ENCODE measurements at regions not wholly inside any gene's neighbourhood (a gene's known extent, or its start where the extent isn't known, plus 50 kb on each side); places are given as distances from the start of the nearest gene placed in this dataset.

- POLR2A ChIA-PET: no interaction called here
- Mint-ChIP-seq H3K27me3 (no peaks in the 10 kb centered on the region), H3K4me1 (no peaks in the 10 kb centered on the region), H3K4me3 (no peak overlapping the region), H3K9me3 (peaks cover 9% of the 10 kb centered on the region), H3K27ac (no peak overlapping the region), H3K36me3 (ENCODE audit: low read depth) (no peaks in the 10 kb centered on the region)
- DNase-seq: no peak
- CTCF ChIA-PET: no interaction called here
These were observed 759.7 kb downstream of the GALC start for GRCh38 chr14:87233266-87233665.

DNA sequence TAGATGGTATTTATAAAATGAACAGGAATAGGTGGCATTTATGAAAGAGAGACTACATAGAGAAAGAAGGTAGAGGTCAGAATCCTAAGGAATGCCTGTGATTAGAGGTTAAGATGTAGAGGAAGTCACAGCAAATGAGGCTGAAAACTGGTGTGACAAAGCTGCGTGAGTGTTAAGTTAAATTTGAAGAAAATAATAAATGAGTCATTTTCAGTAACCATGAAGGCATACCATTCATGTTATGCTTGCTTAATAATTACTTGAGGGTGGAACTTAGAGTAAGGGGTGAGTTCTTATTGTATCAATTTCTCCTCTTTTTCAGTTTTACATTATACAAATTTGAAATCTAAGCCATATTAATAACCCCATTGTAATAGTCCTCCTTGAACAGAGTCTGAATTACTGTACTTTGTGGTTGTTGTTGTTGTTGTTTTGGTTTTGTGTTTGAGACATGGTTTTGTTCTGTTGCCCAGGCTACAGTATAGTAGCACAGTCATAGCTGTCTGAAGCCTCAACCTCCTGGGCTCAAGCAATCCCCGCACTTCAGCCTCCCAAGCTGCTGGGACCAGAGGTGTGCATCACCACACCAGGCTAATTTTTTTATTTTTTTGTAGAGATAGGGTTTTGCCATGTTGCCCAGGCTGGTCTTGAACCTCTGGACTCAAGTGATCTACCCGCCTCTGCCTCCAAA is 761.5 kb downstream of the GALC start:
- ChIA-PET POLR2A (no interaction called here), CTCF (no interaction called here)
- Mint-ChIP-seq H3K9me3 (peaks cover 14% of the 10 kb centered on the region), H3K27ac (no peak overlapping the region), H3K4me1 (no peaks in the 10 kb centered on the region), H3K36me3 (ENCODE audit: low read depth) (no peaks in the 10 kb centered on the region), H3K4me3 (no peak overlapping the region), H3K27me3 (no peaks in the 10 kb centered on the region)
- no peak for DNase-seq

- ChIA-PET POLR2A (no interaction called here), CTCF (no interaction called here)
- Mint-ChIP-seq H3K9me3 (peaks cover 14% of the 10 kb centered on the region), H3K36me3 (ENCODE audit: low read depth) (no peaks in the 10 kb centered on the region), H3K4me3 (no peak overlapping the region), H3K27ac (no peak overlapping the region), H3K4me1 (no peaks in the 10 kb centered on the region), H3K27me3 (no peaks in the 10 kb centered on the region)
- no peak for DNase-seq
These were observed 762.3 kb downstream of the GALC start for GRCh38 chr14:87230726-87231125.

- ChIA-PET CTCF (no interaction called here), POLR2A (no interaction called here)
- Mint-ChIP-seq H3K36me3 (ENCODE audit: low read depth) (no peaks in the 10 kb centered on the region), H3K4me1 (no peaks in the 10 kb centered on the region), H3K9me3 (peaks cover 14% of the 10 kb centered on the region), H3K4me3 (no peak overlapping the region), H3K27ac (no peak overlapping the region), H3K27me3 (no peaks in the 10 kb centered on the region)
- no peak for DNase-seq
These were observed 763.9 kb downstream of the GALC start for GRCh38 chr14:87229131-87229530.

GRCh38 chr14:87217023-87217422 is 776.0 kb downstream of the GALC start:
- Mint-ChIP-seq H3K9me3 (peaks cover 9% of the 10 kb centered on the region), H3K27ac (no peak overlapping the region), H3K4me1 (no peaks in the 10 kb centered on the region), H3K36me3 (ENCODE audit: low read depth) (no peaks in the 10 kb centered on the region), H3K27me3 (no peaks in the 10 kb centered on the region), H3K4me3 (no peak overlapping the region)
- DNase-seq: no peak
- ChIA-PET POLR2A (no interaction called here), CTCF (no interaction called here)

- ChIA-PET CTCF (no interaction called here), POLR2A (no interaction called here)
- no peak overlapping the region for H3K27ac Mint-ChIP-seq
- DNase-seq: no peak
- H3K36me3 Mint-ChIP-seq (ENCODE audit: low read depth): no peaks in the 10 kb centered on the region
- H3K4me3 Mint-ChIP-seq: no peak overlapping the region
- no peaks in the 10 kb centered on the region for H3K4me1 Mint-ChIP-seq
- peaks cover 6% of the 10 kb centered on the region for H3K9me3 Mint-ChIP-seq
- no peaks in the 10 kb centered on the region for H3K27me3 Mint-ChIP-seq
These were observed 778.4 kb downstream of the GALC start for GRCh38 chr14:87214558-87214957.

DNA sequence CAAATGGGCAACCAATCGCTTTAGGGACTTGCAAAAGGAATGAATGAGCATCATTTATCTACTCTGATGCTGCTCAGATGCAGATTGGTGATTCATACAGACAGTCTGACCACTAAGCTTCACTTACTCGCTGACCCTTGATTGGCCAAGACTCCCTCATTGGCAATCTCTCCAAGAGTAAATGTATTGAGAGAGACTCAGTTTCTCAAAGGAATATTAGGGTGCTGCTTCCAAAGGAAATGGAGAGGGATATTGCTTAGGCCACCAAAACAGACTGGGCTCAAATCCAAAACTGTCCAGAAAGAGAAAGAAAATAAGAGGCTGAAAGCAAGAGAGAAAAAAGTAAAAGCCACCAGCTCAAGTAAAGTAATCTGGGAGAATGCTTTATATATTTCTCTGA is 785.2 kb downstream of the GALC start:
- ChIA-PET CTCF (no interaction called here), POLR2A (no interaction called here)
- Mint-ChIP-seq H3K27ac (no peak overlapping the region), H3K27me3 (no peaks in the 10 kb centered on the region), H3K9me3 (peaks cover 6% of the 10 kb centered on the region), H3K4me1 (no peaks in the 10 kb centered on the region), H3K36me3 (ENCODE audit: low read depth) (no peaks in the 10 kb centered on the region), H3K4me3 (no peak overlapping the region)
- DNase-seq: no peak

GRCh38 chr14:87205811-87206210 is 787.2 kb downstream of the GALC start:
- Mint-ChIP-seq H3K27me3 (no peaks in the 10 kb centered on the region), H3K36me3 (ENCODE audit: low read depth) (no peaks in the 10 kb centered on the region)

DNA sequence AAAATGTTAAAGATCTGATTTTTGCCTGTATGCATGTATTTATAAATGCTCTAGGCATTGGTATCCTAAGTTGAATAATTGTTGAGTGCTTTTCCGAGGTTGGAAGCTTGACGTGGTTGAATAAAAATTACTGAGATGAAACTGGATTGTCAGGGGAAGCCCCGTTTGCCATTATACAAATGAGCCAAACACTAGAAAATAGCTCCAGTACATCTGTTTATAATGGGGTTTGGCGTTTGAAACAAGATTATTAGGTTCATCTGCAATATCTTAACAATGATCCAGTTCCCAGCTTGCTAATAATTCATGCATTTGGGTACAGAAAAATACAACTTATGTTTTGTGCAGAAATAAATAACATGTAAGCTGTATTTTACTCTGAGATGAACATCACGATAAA is 789.6 kb downstream of the GALC start:
- ChIA-PET POLR2A (no interaction called here), CTCF (no interaction called here)
- Mint-ChIP-seq H3K27me3 (no peaks in the 10 kb centered on the region), H3K4me1 (no peaks in the 10 kb centered on the region), H3K9me3 (peaks cover 6% of the 10 kb centered on the region), H3K4me3 (no peak overlapping the region), H3K36me3 (ENCODE audit: low read depth) (no peaks in the 10 kb centered on the region), H3K27ac (no peak overlapping the region)
- no peak for DNase-seq

More at GRCh38 chr14:87205811-87206210, 787.2 kb downstream of the GALC start:
- peaks cover 7% of the 10 kb centered on the region for H3K9me3 Mint-ChIP-seq
- no peak overlapping the region for H3K4me3 Mint-ChIP-seq
- no peaks in the 10 kb centered on the region for H3K4me1 Mint-ChIP-seq
- ChIA-PET CTCF (no interaction called here), POLR2A (no interaction called here)
- no peak overlapping the region for H3K27ac Mint-ChIP-seq
- DNase-seq: no peak

GRCh38 chr14:87199381-87199780 is 793.6 kb downstream of the GALC start:
- Mint-ChIP-seq H3K36me3 (ENCODE audit: low read depth) (no peaks in the 10 kb centered on the region), H3K27ac (no peak overlapping the region), H3K4me3 (no peak overlapping the region), H3K4me1 (no peaks in the 10 kb centered on the region), H3K27me3 (no peaks in the 10 kb centered on the region), H3K9me3 (peaks cover 6% of the 10 kb centered on the region)
- no peak for DNase-seq
- ChIA-PET POLR2A (no interaction called here), CTCF (no interaction called here)

GRCh38 chr14:87196436-87196835 is 796.5 kb downstream of the GALC start:
- Mint-ChIP-seq H3K4me3 (no peak overlapping the region), H3K4me1 (no peaks in the 10 kb centered on the region), H3K27ac (no peak overlapping the region), H3K36me3 (ENCODE audit: low read depth) (no peaks in the 10 kb centered on the region), H3K9me3 (peaks cover 9% of the 10 kb centered on the region), H3K27me3 (no peaks in the 10 kb centered on the region)
- DNase-seq: no peak
- ChIA-PET POLR2A (no interaction called here), CTCF (no interaction called here)

DNA sequence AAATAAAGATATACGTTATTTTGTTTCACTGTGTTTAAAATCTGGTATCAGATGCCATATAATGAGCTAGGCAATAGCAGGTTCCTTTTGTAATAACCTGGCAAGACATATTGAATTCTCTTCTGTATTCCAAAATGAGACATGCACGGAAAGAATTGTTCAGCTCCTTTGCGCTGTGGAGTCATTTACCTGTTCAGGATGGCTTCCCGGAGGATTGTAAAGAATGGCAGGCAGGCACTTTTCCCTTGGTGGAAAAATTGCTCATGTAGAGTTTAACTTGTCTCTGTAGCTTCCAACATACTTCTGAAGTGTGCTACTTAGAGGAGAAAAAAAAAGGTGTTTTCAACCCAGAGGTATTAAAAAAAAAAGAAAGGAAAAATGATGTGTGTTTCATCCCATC is 805.2 kb downstream of the GALC start:
- H3K4me3 Mint-ChIP-seq: no peak overlapping the region
- no peaks in the 10 kb centered on the region for H3K36me3 Mint-ChIP-seq (ENCODE audit: low read depth)
- DNase-seq: no peak
- H3K4me1 Mint-ChIP-seq: no peaks in the 10 kb centered on the region
- no peak overlapping the region for H3K27ac Mint-ChIP-seq
- no peaks in the 10 kb centered on the region for H3K27me3 Mint-ChIP-seq
- POLR2A ChIA-PET: no interaction called here
- CTCF ChIA-PET: no interaction called here
- peaks cover 12% of the 10 kb centered on the region for H3K9me3 Mint-ChIP-seq

- no peaks in the 10 kb centered on the region for H3K36me3 Mint-ChIP-seq (ENCODE audit: low read depth)
- no peaks in the 10 kb centered on the region for H3K4me1 Mint-ChIP-seq
- no peak for DNase-seq
- no peaks in the 10 kb centered on the region for H3K27me3 Mint-ChIP-seq
- no peak overlapping the region for H3K27ac Mint-ChIP-seq
- ChIA-PET POLR2A (no interaction called here), CTCF (no interaction called here)
- peaks cover 9% of the 10 kb centered on the region for H3K9me3 Mint-ChIP-seq
- H3K4me3 Mint-ChIP-seq: no peak overlapping the region
These were observed 806.2 kb downstream of the GALC start for GRCh38 chr14:87186737-87187136.

- Mint-ChIP-seq H3K4me3 (no peak overlapping the region), H3K9me3 (peaks cover 9% of the 10 kb centered on the region), H3K27me3 (no peaks in the 10 kb centered on the region), H3K4me1 (no peaks in the 10 kb centered on the region), H3K27ac (no peak overlapping the region), H3K36me3 (ENCODE audit: low read depth) (no peaks in the 10 kb centered on the region)
- no peak for DNase-seq
- ChIA-PET CTCF (no interaction called here), POLR2A (no interaction called here)
These were observed 806.9 kb downstream of the GALC start for GRCh38 chr14:87185961-87186560.
